OCI-LY7 (cell line): ENCODE measurements at regions not wholly inside any gene's neighbourhood (a gene's known extent, or its start where the extent isn't known, plus 50 kb on each side); places are given as distances from the start of the nearest gene placed in this dataset.

Source experiments
- BruUV-seq: library from RNA; stranded (reverse); fragments of 400-500 nt; replicated peaks from 2 replicates; lab custom pipeline; 2021; lab: Mats Ljungman, UMichigan
- CTCF ChIA-PET: fragments of 300-600 bp; sonication (Branson Sonifier 250); formaldehyde crosslinking; loops from one replicate; lab custom pipeline; 2022; ENCODE audit warnings: antibody characterized with exemption; ENCODE audit not compliant: unreplicated experiment; lab: Charles Lee
- POLR2A ChIA-PET: fragments of 300-600 bp; sonication (Branson Sonifier 250); formaldehyde crosslinking; loops from one replicate; lab custom pipeline; 2022; ENCODE audit warnings: antibody characterized with exemption; lab: Charles Lee
- DNase-seq: peaks from one replicate; pipeline ENCODE4 v3.0.0-alpha.2; 2015; ENCODE audit warnings: low spot score
- H2AFZ ChIP-seq: fragments of 200-600 bp; sonication (generic), shearing (Covaris generic); 2 replicates; pipeline ENCODE4 v1.6.1; 2014; ENCODE audit warnings: mild to moderate bottlenecking, antibody characterized with exemption, low read length, moderate library complexity
- H3K27ac ChIP-seq: fragments of 200-600 bp; sonication (generic); 2 replicates; pipeline ENCODE4 v1.5.1; 2014; ENCODE audit warnings: mixed run types, low read depth, mild to moderate bottlenecking, moderate library complexity, low read length, inconsistent platforms; ENCODE audit not compliant: poor library complexity, severe bottlenecking
- H3K36me3 ChIP-seq: fragments of 200-600 bp; sonication (generic); 2 replicates; pipeline ENCODE4 v1.6.1; 2014; ENCODE audit warnings: mild to moderate bottlenecking, antibody characterized with exemption, low read length, moderate library complexity, mixed read lengths; ENCODE audit not compliant: insufficient read depth
- H3K4me1 ChIP-seq: fragments of 200-600 bp; sonication (generic); 2 replicates; pipeline ENCODE4 v1.5.1; 2014; ENCODE audit warnings: mild to moderate bottlenecking, low read length; ENCODE audit not compliant: insufficient read depth, poor library complexity, severe bottlenecking
- H3K4me2 ChIP-seq: fragments of 200-600 bp; sonication (generic); 2 replicates; pipeline ENCODE4 v1.6.1; 2014; ENCODE audit warnings: mild to moderate bottlenecking, low read length
- H3K4me3 ChIP-seq: fragments of 200-600 bp; sonication (generic); 2 replicates; pipeline ENCODE4 v1.5.1; 2014; ENCODE audit warnings: mild to moderate bottlenecking, low read depth, low read length; ENCODE audit not compliant: poor library complexity, severe bottlenecking
- H3K79me2 ChIP-seq: fragments of 200-600 bp; sonication (generic); 2 replicates; pipeline ENCODE4 v1.6.1; 2016; ENCODE audit warnings: low read depth, mild to moderate bottlenecking, low read length, moderate library complexity, mixed read lengths; ENCODE audit not compliant: insufficient read depth
- H3K9me2 ChIP-seq: fragments of 200-600 bp; sonication (generic); 2 replicates; pipeline ENCODE4 v1.6.1; 2016; ENCODE audit warnings: mild to moderate bottlenecking, low read length, mixed read lengths; ENCODE audit not compliant: insufficient read depth
- H3K9me3 ChIP-seq: fragments of 200-600 bp; sonication (generic); 2 replicates; pipeline ENCODE4 v1.6.1; 2014; ENCODE audit warnings: mild to moderate bottlenecking, mixed run types, low read length, mixed read lengths
- H4K20me1 ChIP-seq: fragments of 200-600 bp; sonication (generic); 2 replicates; pipeline ENCODE4 v1.6.1; 2014; ENCODE audit warnings: mild to moderate bottlenecking, antibody characterized with exemption, low read length, moderate library complexity, mixed read lengths; ENCODE audit not compliant: insufficient read depth
- CTCF ChIP-seq: fragments of 200-600 bp; sonication (generic); conservative IDR thresholded peaks from 2 replicates; pipeline ENCODE4 v1.5.1; 2014; ENCODE audit warnings: mild to moderate bottlenecking, antibody characterized with exemption, low read length, moderate library complexity, mixed read lengths
- EZH2phosphoT487 ChIP-seq: fragments of 200-600 bp; sonication (generic); IDR thresholded peaks from 2 replicates; pipeline ENCODE4 v1.6.1; 2018; ENCODE audit warnings: low read depth, borderline replicate concordance, mild to moderate bottlenecking, mixed run types, antibody characterized with exemption, low read length, moderate library complexity, mixed read lengths
- intact Hi-C: fragments of 100-400 bp; cut with micrococcal nuclease; formaldehyde crosslinking; loops from one replicate; pipeline ENCODE4 v1.10.0; 2022; ENCODE audit not compliant: unreplicated experiment

DNA sequence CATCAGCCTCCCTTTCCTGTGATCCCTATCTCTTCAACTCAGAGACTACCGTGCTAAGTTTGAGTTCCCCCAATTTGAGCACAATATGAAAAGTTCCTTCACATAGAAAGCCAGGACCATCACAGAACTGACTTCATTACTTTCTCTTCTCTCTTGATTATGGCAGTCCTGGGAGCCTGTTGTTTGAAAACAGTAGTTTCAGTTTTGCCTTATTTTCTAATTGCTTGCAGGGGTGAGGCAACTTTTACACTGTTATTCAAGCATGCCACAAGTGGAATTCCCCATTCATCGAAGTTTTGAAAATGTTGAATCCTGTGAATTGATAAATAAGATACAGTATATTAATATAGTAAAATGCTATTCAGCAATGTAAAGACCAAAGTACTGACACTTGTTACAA, 569.7 kb upstream of the MARCKS start:
- TF ChIP-seq CTCF, result no peak
- no peak for TF ChIP-seq EZH2phosphoT487
- Histone ChIP-seq H3K27ac (no peak overlapping the region), H3K4me1 (no peaks in the 10 kb centered on the region), H3K4me2 (no peak overlapping the region), H3K9me3 (no peaks in the 10 kb centered on the region), H3K9me2 (no peaks in the 10 kb centered on the region), H3K79me2 (no peaks in the 10 kb centered on the region), H4K20me1 (no peaks in the 10 kb centered on the region), H3K36me3 (no peaks in the 10 kb centered on the region), H3K4me3 (no peak overlapping the region), H2AFZ (no peak overlapping the region)
- BruUV-seq, result no TSS peak
- CTCF ChIA-PET, result no interaction called here
- intact Hi-C loops, result no loop called here
- no peak for DNase-seq
- POLR2A ChIA-PET, result no interaction called here

DNA sequence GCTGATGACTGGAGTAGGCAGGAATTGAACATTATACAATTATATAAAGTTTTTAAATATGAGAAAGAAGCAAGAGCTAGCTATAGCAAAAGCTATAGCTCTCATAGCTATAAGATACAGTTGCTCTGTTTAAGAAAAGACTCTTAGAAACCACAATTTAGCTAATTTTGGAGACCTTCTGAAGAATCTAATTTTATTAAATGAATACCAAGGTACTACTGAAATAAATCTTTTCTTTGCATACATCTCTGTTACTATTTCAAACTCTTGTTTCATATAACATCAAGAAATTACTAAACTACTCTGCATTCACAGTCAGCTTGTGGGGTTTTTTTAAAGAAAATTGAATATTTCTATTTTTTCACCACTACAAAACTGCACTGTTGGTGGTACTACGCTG, 568.7 kb upstream of the MARCKS start:
- DNase-seq, result no peak
- Histone ChIP-seq H3K79me2 (no peaks in the 10 kb centered on the region), H3K4me3 (no peak overlapping the region), H2AFZ (no peak overlapping the region), H3K4me2 (no peak overlapping the region), H3K4me1 (no peaks in the 10 kb centered on the region), H3K36me3 (no peaks in the 10 kb centered on the region), H3K27ac (no peak overlapping the region), H3K9me3 (no peaks in the 10 kb centered on the region), H3K9me2 (no peaks in the 10 kb centered on the region), H4K20me1 (no peaks in the 10 kb centered on the region)
- intact Hi-C loops, result no loop called here
- ChIA-PET POLR2A (interaction anchor here (0.5 kb wide), 1 partner anchor 732 kb away, joined by 3 read pairs; no protein-coding TSS in a partner anchor), CTCF (no interaction called here)
- no TSS peak for BruUV-seq
- TF ChIP-seq CTCF (no peak), EZH2phosphoT487 (no peak)

DNA sequence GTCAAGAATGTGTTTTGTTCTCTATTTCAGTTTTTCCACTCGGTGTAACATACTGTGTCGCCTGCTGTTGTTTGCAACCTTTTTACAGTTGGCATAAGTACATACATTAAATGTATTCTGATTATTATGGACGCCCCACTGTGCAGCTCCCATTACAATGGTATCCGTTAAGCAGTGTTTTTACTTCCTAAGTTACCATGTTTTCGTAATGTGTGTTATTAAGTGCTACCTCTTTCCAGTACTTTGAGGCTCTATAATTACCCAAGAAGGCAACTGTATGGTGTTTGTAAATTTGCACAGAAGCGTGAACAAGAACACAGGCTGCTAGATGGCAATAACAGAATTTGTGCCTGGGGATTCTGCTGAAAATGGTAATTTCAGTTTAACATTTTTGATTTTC, 568.0 kb upstream of the MARCKS start:
- no peaks in the 10 kb centered on the region for H3K9me3 ChIP-seq
- TF ChIP-seq EZH2phosphoT487 (no peak), CTCF (no peak)
- no TSS peak for BruUV-seq
- no peak overlapping the region for H3K4me2 ChIP-seq
- no peaks in the 10 kb centered on the region for H3K4me1 ChIP-seq
- no peaks in the 10 kb centered on the region for H3K9me2 ChIP-seq
- H3K79me2 ChIP-seq, result no peaks in the 10 kb centered on the region
- no peaks in the 10 kb centered on the region for H4K20me1 ChIP-seq
- H3K4me3 ChIP-seq, result no peak overlapping the region
- no peak overlapping the region for H3K27ac ChIP-seq
- POLR2A ChIA-PET, result no interaction called here
- H3K36me3 ChIP-seq, result no peaks in the 10 kb centered on the region
- intact Hi-C loops, result no loop called here
- no peak for DNase-seq
- H2AFZ ChIP-seq, result no peak overlapping the region
- CTCF ChIA-PET, result no interaction called here
